Spleen (tissue), 11 donors: ENCODE measurements at regions not wholly inside any gene's neighbourhood (a gene's known extent, or its start where the extent isn't known, plus 50 kb on each side); places are given as distances from the start of the nearest gene placed in this dataset.

Experiments used
- DNase-seq: peaks from one replicate; pipeline ENCODE4 v3.0.0-alpha.2; 2020
- H3K27ac ChIP-seq, 8 donors: fragments of 200-600 bp; sonication (generic) in 7 of 8; 1 replicate in 4 of 8; 2 replicates in 4 of 8; pipeline versions ENCODE4 v1.5.0 to v1.8.0; 2016 to 2021; ENCODE audit warnings: inconsistent platforms in 4 of 8, mild to moderate bottlenecking in 4 of 8, moderate library complexity in 1 of 8
- H3K27me3 ChIP-seq, 7 donors: fragments of 200-600 bp; sonication (generic) in 6 of 7; replicated peaks in 1 of 7; 1 replicate in 4 of 7; 2 replicates in 3 of 7; pipeline versions ENCODE4 v1.5.0 to v1.8.0; 2016 to 2021; ENCODE audit warnings: inconsistent platforms in 3 of 7, mild to moderate bottlenecking in 1 of 7
- H3K36me3 ChIP-seq, 6 donors: fragments of 200-600 bp; sonication (generic) in 5 of 6; 1 replicate in 4 of 6; 2 replicates in 2 of 6; pipeline versions ENCODE4 v1.5.0 to v1.8.0; 2016 to 2021; ENCODE audit warnings: inconsistent platforms in 2 of 6
- H3K4me1 ChIP-seq, 6 donors: fragments of 200-600 bp; sonication (generic) in 5 of 6; 1 replicate in 3 of 6; 2 replicates in 3 of 6; pipeline versions ENCODE4 v1.5.0 to v1.8.0; 2016 to 2021; ENCODE audit warnings: inconsistent platforms in 3 of 6
- H3K4me3 ChIP-seq, 8 donors: fragments of 200-600 bp; sonication (generic) in 7 of 8; 1 replicate in 4 of 8; 2 replicates in 4 of 8; pipeline versions ENCODE4 v1.5.0 to v1.8.0; 2016 to 2021; ENCODE audit warnings: inconsistent platforms in 4 of 8, mild to moderate bottlenecking in 4 of 8, moderate library complexity in 2 of 8
- H3K9me3 ChIP-seq, 8 donors: fragments of 200-600 bp; sonication (generic) in 7 of 8; 1 replicate in 4 of 8; 2 replicates in 4 of 8; pipeline versions ENCODE4 v1.5.0 to v1.8.0; 2016 to 2021; ENCODE audit warnings: inconsistent platforms in 4 of 8
- CTCF ChIP-seq, 11 experiments: fragments of 200-600 bp in 7 of 11; fragments of 450-650 bp in 4 of 11; sonication (generic) in 4 of 11; IDR thresholded peaks in 8 of 11; conservative IDR thresholded peaks in 3 of 11; 1 replicate in 7 of 11; 2 replicates in 4 of 11; pipeline versions ENCODE4 v1.4.0 to v1.8.0; 2016 to 2021; ENCODE audit warnings: antibody characterized with exemption in 11 of 11, inconsistent platforms in 4 of 11, mild to moderate bottlenecking in 1 of 11
- POLR2A ChIP-seq, 3 donors: fragments of 450-650 bp; IDR thresholded peaks; one replicate each; pipeline ENCODE4 v1.5.1; 2017; ENCODE audit warnings: antibody characterized with exemption in 3 of 3, mild to moderate bottlenecking in 1 of 3
- POLR2AphosphoS5 ChIP-seq, 3 donors: sonication (generic); formaldehyde crosslinking; IDR thresholded peaks; one replicate each; pipeline ENCODE4 v1.5.1; 2017; ENCODE audit warnings: antibody characterized with exemption in 3 of 3
- WGBS, 5 donors: extraction: QIAGEN DNeasy Blood & Tissue Kit in 3 of 5; methylation state at CpG; one replicate each; pipeline versions ENCODE4 v1.1.5 to v1.1.7; 2013 to 2018; 5-methylcytosine and 5-hydroxymethylcytosine counted together
- intact Hi-C: fragments of 100-400 bp; cut with DNase I; formaldehyde crosslinking; loops from one replicate; pipeline ENCODE4 v1.15.0; 2023; ENCODE audit warnings: low total_unique reads
- donor health status: healthy with polysubstance abuse.
- donor health status: DM: no; HTN: no; CAD: no; lungs with moderate emphysema.
- donor health status: DM: no; HTN: no; CAD: no.
- donor health status: Bipolar disorder and iron deficiency.
- donor health status: healthy.
- donor health status: DM: no; HTN: no; CAD: no.
- donor health status: DM: yes; HTN: yes; CAD: no.

- DNase-seq = no peak
- no peak overlapping the region for H3K27ac ChIP-seq
- H3K9me3 ChIP-seq = peaks cover 0 to 3% (median 0%) of the 10 kb centered on the region in 8 donors
- no peak for TF ChIP-seq POLR2AphosphoS5 (IDR thresholded peaks at IDR 0.05)
- no peak for TF ChIP-seq POLR2A (IDR thresholded peaks at IDR 0.05)
- TF ChIP-seq CTCF (IDR thresholded peaks at IDR 0.05 in 8 of 11, conservative IDR thresholded peaks at IDR 0.05 in 3 of 11) = no peak
- H3K4me1 ChIP-seq = no peaks in the 10 kb centered on the region
- WGBS, 5 donors = 79 to 87% (median 82%) methylated on average over 3 of the region's 3 CpGs
- H3K4me3 ChIP-seq = no peak overlapping the region
- intact Hi-C loops = no loop called here
- no peaks in the 10 kb centered on the region for H3K36me3 ChIP-seq
- no peaks in the 10 kb centered on the region for H3K27me3 ChIP-seq
These were observed 357.1 kb upstream of the HSF2 start for GRCh38 chr6:122042380-122042779.

- H3K27ac ChIP-seq = no peak overlapping the region
- 55 to 70% (median 61%) methylated on average over 9 of the region's 9 CpGs for WGBS, 5 donors
These were observed 356.3 kb upstream of the HSF2 start for GRCh38 chr6:122042960-122043735.

GRCh38 chr6:122048570-122048969 is 350.9 kb upstream of the HSF2 start:
- H3K27ac ChIP-seq = no peak overlapping the region
- no peaks in the 10 kb centered on the region for H3K4me1 ChIP-seq
- H3K27me3 ChIP-seq = no peaks in the 10 kb centered on the region
- H3K36me3 ChIP-seq = no peaks in the 10 kb centered on the region
- intact Hi-C loops = no loop called here
- no peak for DNase-seq
- WGBS, 5 donors = 74 to 89% (median 79%) methylated on average over 3 of the region's 3 CpGs
- H3K4me3 ChIP-seq = no peak overlapping the region
- TF ChIP-seq POLR2AphosphoS5 (IDR thresholded peaks at IDR 0.05) (no peak), POLR2A (IDR thresholded peaks at IDR 0.05) (no peak), CTCF (IDR thresholded peaks at IDR 0.05 in 8 of 11, conservative IDR thresholded peaks at IDR 0.05 in 3 of 11) (no peak)
- no peaks in the 10 kb centered on the region for H3K9me3 ChIP-seq

More at GRCh38 chr6:122042960-122043735, 356.3 kb upstream of the HSF2 start:
- intact Hi-C loops = no loop called here
- H3K27me3 ChIP-seq = no peaks in the 10 kb centered on the region
- DNase-seq = no peak
- no peaks in the 10 kb centered on the region for H3K36me3 ChIP-seq
- H3K4me1 ChIP-seq = no peaks in the 10 kb centered on the region
- H3K9me3 ChIP-seq = peaks cover 0 to 3% (median 0%) of the 10 kb centered on the region in 8 donors
- H3K4me3 ChIP-seq = no peak overlapping the region
- no peak for TF ChIP-seq POLR2A (IDR thresholded peaks at IDR 0.05)
- TF ChIP-seq POLR2AphosphoS5 (IDR thresholded peaks at IDR 0.05) = no peak
- no peak for TF ChIP-seq CTCF (IDR thresholded peaks at IDR 0.05 in 8 of 11, conservative IDR thresholded peaks at IDR 0.05 in 3 of 11)

- intact Hi-C loops = no loop called here
- Histone ChIP-seq H3K27ac (no peak overlapping the region), H3K9me3 (no peaks in the 10 kb centered on the region), H3K4me1 (no peaks in the 10 kb centered on the region), H3K36me3 (no peaks in the 10 kb centered on the region), H3K4me3 (no peak overlapping the region), H3K27me3 (no peaks in the 10 kb centered on the region)
- no peak for TF ChIP-seq POLR2AphosphoS5 (IDR thresholded peaks at IDR 0.05)
- TF ChIP-seq POLR2A (IDR thresholded peaks at IDR 0.05) = no peak
- TF ChIP-seq CTCF (IDR thresholded peaks at IDR 0.05 in 8 of 11, conservative IDR thresholded peaks at IDR 0.05 in 3 of 11) = no peak
- no peak for DNase-seq
- 69 to 77% (median 76%) methylated on average over 6 of the region's 6 CpGs for WGBS, 5 donors
These were observed 350.1 kb upstream of the HSF2 start for GRCh38 chr6:122049341-122049740.
